HCT116 (cell line): ENCODE measurements at regions not wholly inside any gene's neighbourhood (a gene's known extent, or its start where the extent isn't known, plus 50 kb on each side); places are given as distances from the start of the nearest gene placed in this dataset.

Experiments
- ATAC-seq: fragments of 200-7000 bp; cut with Tn5 transposase; 2 replicates; pipeline ENCODE4 v1.9.1; 2020; ENCODE audit warnings: mild to moderate bottlenecking, moderate library complexity
- BruUV-seq: library from RNA; stranded (reverse); fragments of 400-500 nt; replicated peaks from 2 replicates; lab custom pipeline; 2021; lab: Mats Ljungman, UMichigan
- CTCF ChIA-PET: fragments of 300-600 bp; sonication (Branson Sonifier 250); formaldehyde crosslinking; loops from one replicate; lab custom pipeline; 2021; ENCODE audit warnings: antibody characterized with exemption; lab: Charles Lee
- POLR2A ChIA-PET: fragments of 300-600, 350-600 bp; sonication (Branson Sonifier 250); formaldehyde crosslinking; loops from one replicate; lab custom pipeline; 2021; ENCODE audit warnings: antibody characterized with exemption; lab: Charles Lee
- RAD21 ChIA-PET, 2 experiments: fragments of 300-600 bp; sonication (Branson Sonifier 250); formaldehyde crosslinking; loops; one replicate each; lab custom pipeline; 2023; ENCODE audit warnings: low total read pairs in 2 of 2; ENCODE audit not compliant: uncharacterized antibody in 2 of 2, unreplicated experiment in 2 of 2, low non-redundant PET in 1 of 2; lab: Charles Lee
- DNase-seq: peaks from one replicate; pipeline ENCODE4 v3.0.0-alpha.2; 2010; ENCODE audit warnings: low read depth, low spot score
- H2AFZ ChIP-seq: fragments of 200-600 bp; shearing (Covaris generic), sonication (generic); 2 replicates; pipeline ENCODE4 v1.6.1; 2017; ENCODE audit warnings: low read depth, mixed run types, mixed read lengths, antibody characterized with exemption, low read length; ENCODE audit not compliant: poor library complexity, severe bottlenecking
- H3K27ac ChIP-seq: 2 replicates; pipeline ENCODE4 v1.5.1; 2012; ENCODE audit warnings: low read depth, low read length
- H3K27me3 ChIP-seq: fragments of 200-600 bp; sonication (generic); 2 replicates; pipeline ENCODE4 v1.6.1; 2016; ENCODE audit warnings: mixed run types, low read length, mixed read lengths; ENCODE audit not compliant: insufficient read depth
- H3K36me3 ChIP-seq, 2 experiments: fragments of 200-500 bp in 1 of 2; fragments of 200-600 bp in 1 of 2; sonication (Bioruptor generic) in 1 of 2; sonication (generic) in 1 of 2; 2 replicates each; pipeline versions ENCODE4 v1.5.1 to v1.6.1; 2014 to 2016; ENCODE audit warnings: low read length in 2 of 2, inconsistent platforms in 1 of 2, mixed read lengths in 1 of 2, mixed run types in 1 of 2; ENCODE audit not compliant: insufficient read depth in 2 of 2, control insufficient read depth in 1 of 2
- H3K4me1 ChIP-seq, 2 experiments: fragments of 200-600 bp in 1 of 2; sonication (generic) in 1 of 2; 2 replicates each; pipeline versions ENCODE4 v1.5.1 to v1.6.1; 2012 to 2017; ENCODE audit warnings: low read length in 2 of 2, inconsistent platforms in 1 of 2, mild to moderate bottlenecking in 1 of 2, mixed read lengths in 1 of 2, mixed run types in 1 of 2, moderate library complexity in 1 of 2; ENCODE audit not compliant: insufficient read depth in 2 of 2, control insufficient read depth in 1 of 2
- H3K4me2 ChIP-seq: fragments of 200-600 bp; sonication (generic); 2 replicates; pipeline ENCODE4 v1.6.1; 2017; ENCODE audit warnings: mixed run types, low read length, mixed read lengths
- H3K4me3 ChIP-seq, 2 experiments: fragments of 200-600 bp in 1 of 2; sonication (generic) in 1 of 2; replicated peaks in 1 of 2; 2 replicates each; pipeline ENCODE4 v1.5.1; 2011 to 2016; ENCODE audit warnings: low read length in 2 of 2, control low read depth in 1 of 2, low read depth in 1 of 2, mild to moderate bottlenecking in 1 of 2, mixed read lengths in 1 of 2, mixed run types in 1 of 2
- H3K79me2 ChIP-seq: fragments of 200-600 bp; sonication (generic); 2 replicates; pipeline ENCODE4 v1.6.1; 2017; ENCODE audit warnings: mild to moderate bottlenecking, mixed run types, low read length, moderate library complexity, mixed read lengths; ENCODE audit not compliant: insufficient read depth
- H3K9ac ChIP-seq: fragments of 200-600 bp; sonication (generic); 2 replicates; pipeline ENCODE4 v1.6.1; 2016; ENCODE audit warnings: low read length, mixed read lengths
- H3K9me2 ChIP-seq: fragments of 200-600 bp; sonication (generic), shearing (Covaris generic); 2 replicates; pipeline ENCODE4 v1.6.1; 2017; ENCODE audit warnings: mixed run types, mild to moderate bottlenecking, moderate library complexity; ENCODE audit not compliant: insufficient read depth
- H3K9me3 ChIP-seq, 2 experiments: fragments of 200-500 bp in 1 of 2; fragments of 200-600 bp in 1 of 2; sonication (Bioruptor generic) in 1 of 2; sonication (generic) in 1 of 2; 2 replicates each; pipeline ENCODE4 v1.6.1; 2014 to 2017; ENCODE audit warnings: low read length in 2 of 2, mixed read lengths in 2 of 2, inconsistent platforms in 1 of 2, low read depth in 1 of 2, mild to moderate bottlenecking in 1 of 2, mixed run types in 1 of 2, moderate library complexity in 1 of 2; ENCODE audit not compliant: control insufficient read depth in 1 of 2, insufficient read depth in 1 of 2
- H4K20me1 ChIP-seq: fragments of 200-600 bp; sonication (generic), shearing (Covaris generic); 2 replicates; pipeline ENCODE4 v1.6.1; 2017; ENCODE audit warnings: mixed run types, mild to moderate bottlenecking, moderate library complexity; ENCODE audit not compliant: insufficient read depth
- CBX3 ChIP-seq: IDR thresholded peaks from 2 replicates; pipeline ENCODE4 v1.6.1; 2012; ENCODE audit warnings: low read depth
- EGR1 ChIP-seq: IDR thresholded peaks from 2 replicates; pipeline ENCODE4 v1.6.1; 2012; ENCODE audit warnings: low read depth
- FOSL1 ChIP-seq: IDR thresholded peaks from 2 replicates; pipeline ENCODE4 v1.6.1; 2012; ENCODE audit warnings: low read depth
- JUND ChIP-seq: IDR thresholded peaks from 2 replicates; pipeline ENCODE4 v1.6.1; 2012
- POLR2AphosphoS5 ChIP-seq: IDR thresholded peaks from 2 replicates; pipeline ENCODE4 v1.6.1; 2011; ENCODE audit warnings: mild to moderate bottlenecking, low read depth, low read length, moderate library complexity
- SIN3A ChIP-seq: IDR thresholded peaks from 2 replicates; pipeline ENCODE4 v1.6.1; 2012; ENCODE audit warnings: low read depth
- SP1 ChIP-seq: IDR thresholded peaks from 2 replicates; pipeline ENCODE4 v1.6.1; 2012; ENCODE audit warnings: low read depth
- SRF ChIP-seq: IDR thresholded peaks from 2 replicates; pipeline ENCODE4 v1.6.1; 2012; ENCODE audit warnings: low read depth
- TCF7L2 ChIP-seq: IDR thresholded peaks from 2 replicates; pipeline ENCODE4 v1.7.0; 2011; ENCODE audit warnings: borderline replicate concordance, inconsistent platforms; ENCODE audit not compliant: insufficient read depth, insufficient read length; ENCODE audit errors: extremely low read depth
- ZFX ChIP-seq: fragments of 450-650 bp; IDR thresholded peaks from 2 replicates; pipeline ENCODE4 v1.6.1; 2017
- intact Hi-C: fragments of 100-400 bp; cut with micrococcal nuclease; formaldehyde crosslinking; loops from 2 replicates; pipeline ENCODE4 v1.10.0; 2022
- TF ChIP-seq, protein P1 (sequence below), 3 experiments: fragments of 200-600 bp in 1 of 3; sonication (generic) in 1 of 3; IDR thresholded peaks in 2 of 3; conservative IDR thresholded peaks in 1 of 3; 2 replicates each; pipeline ENCODE4 v1.5.1; 2012 to 2017; ENCODE audit warnings: low read depth in 2 of 3, low read length in 2 of 3, antibody characterized with exemption in 1 of 3, borderline replicate concordance in 1 of 3, control low read depth in 1 of 3, mild to moderate bottlenecking in 1 of 3, mixed read lengths in 1 of 3, mixed run types in 1 of 3, moderate library complexity in 1 of 3; ENCODE audit not compliant: insufficient read depth in 1 of 3

DNA sequence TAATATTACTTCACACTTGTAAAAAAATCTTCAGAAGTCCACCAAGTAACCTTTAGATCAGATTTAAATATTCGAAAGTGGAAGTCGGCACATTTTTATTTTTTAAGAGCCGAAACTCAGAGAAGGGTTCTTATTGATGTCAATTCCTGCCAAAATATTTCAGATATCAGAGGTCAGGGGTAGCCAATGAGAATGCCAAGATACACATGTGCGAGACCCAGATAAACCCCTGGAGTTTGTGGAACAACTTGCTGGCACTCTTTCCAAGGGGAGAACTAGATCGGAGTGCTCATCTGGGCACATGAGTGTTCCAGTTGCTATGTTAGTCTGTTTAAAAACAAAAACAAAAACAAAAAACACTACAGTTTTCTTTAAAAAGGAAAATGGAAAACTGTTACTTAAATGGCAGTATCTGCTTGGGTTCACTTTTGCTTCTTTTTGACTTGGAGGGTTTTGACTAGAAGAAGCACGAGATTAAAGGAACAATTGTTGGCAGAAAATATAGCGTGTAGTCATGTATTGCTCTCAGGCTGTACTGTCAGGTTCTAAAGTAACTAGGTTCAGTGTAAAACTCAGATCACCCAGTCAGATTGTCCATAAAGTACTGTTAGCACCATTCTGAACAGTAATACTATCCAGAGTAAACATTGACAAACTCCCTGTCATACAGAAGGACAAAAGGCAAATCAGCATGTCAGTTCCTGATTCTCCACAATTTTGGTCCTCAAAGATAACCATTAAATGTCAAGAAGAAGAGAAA lies 188.0 kb upstream of the PACRGL start:
- no peak for ATAC-seq
- no peak overlapping the region for H2AFZ ChIP-seq

More for the DNA sequence above, 188.0 kb upstream of the PACRGL start:
- Histone ChIP-seq H3K9ac (no peak overlapping the region), H3K27me3 (0 out of 2 replicates have a peak, but pooled peaks cover 5% of the 10 kb centered on the region), H3K79me2 (no peaks in the 10 kb centered on the region), H3K4me3 (no peak overlapping the region), H3K27ac (no peak overlapping the region), H3K9me2 (no peaks in the 10 kb centered on the region), H3K4me2 (no peak overlapping the region), H3K4me1 (no peaks in the 10 kb centered on the region), H3K36me3 (no peaks in the 10 kb centered on the region), H4K20me1 (no peaks in the 10 kb centered on the region), H3K9me3 (no peaks in the 10 kb centered on the region)
- POLR2A ChIA-PET: no interaction called here
- no peak for DNase-seq
- TF ChIP-seq TCF7L2 (no peak), CBX3 (no peak), SP1 (no peak), ZFX (no peak), JUND (no peak), POLR2AphosphoS5 (no peak), SRF (no peak), EGR1 (no peak), SIN3A (no peak), FOSL1 (no peak)
- TF ChIP-seq, protein P1, sequence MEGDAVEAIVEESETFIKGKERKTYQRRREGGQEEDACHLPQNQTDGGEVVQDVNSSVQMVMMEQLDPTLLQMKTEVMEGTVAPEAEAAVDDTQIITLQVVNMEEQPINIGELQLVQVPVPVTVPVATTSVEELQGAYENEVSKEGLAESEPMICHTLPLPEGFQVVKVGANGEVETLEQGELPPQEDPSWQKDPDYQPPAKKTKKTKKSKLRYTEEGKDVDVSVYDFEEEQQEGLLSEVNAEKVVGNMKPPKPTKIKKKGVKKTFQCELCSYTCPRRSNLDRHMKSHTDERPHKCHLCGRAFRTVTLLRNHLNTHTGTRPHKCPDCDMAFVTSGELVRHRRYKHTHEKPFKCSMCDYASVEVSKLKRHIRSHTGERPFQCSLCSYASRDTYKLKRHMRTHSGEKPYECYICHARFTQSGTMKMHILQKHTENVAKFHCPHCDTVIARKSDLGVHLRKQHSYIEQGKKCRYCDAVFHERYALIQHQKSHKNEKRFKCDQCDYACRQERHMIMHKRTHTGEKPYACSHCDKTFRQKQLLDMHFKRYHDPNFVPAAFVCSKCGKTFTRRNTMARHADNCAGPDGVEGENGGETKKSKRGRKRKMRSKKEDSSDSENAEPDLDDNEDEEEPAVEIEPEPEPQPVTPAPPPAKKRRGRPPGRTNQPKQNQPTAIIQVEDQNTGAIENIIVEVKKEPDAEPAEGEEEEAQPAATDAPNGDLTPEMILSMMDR (IDR thresholded peaks at IDR 0.05 in 2 of 3, conservative IDR thresholded peaks at IDR 0.05 in 1 of 3; ENCODE audit: borderline replicate concordance in 1 of 3, insufficient read depth in 1 of 3, low read depth in 2 of 3, low read length in 2 of 3): no peak
- intact Hi-C loops: no loop called here
- BruUV-seq: no TSS peak
- CTCF ChIA-PET: no interaction called here
- RAD21 ChIA-PET: no interaction called here
